ENCODE measurements at regions not wholly inside any gene's neighbourhood (a gene's known extent, or its start where the extent isn't known, plus 50 kb on each side); places are given as distances from the start of the nearest gene placed in this dataset.

DNA sequence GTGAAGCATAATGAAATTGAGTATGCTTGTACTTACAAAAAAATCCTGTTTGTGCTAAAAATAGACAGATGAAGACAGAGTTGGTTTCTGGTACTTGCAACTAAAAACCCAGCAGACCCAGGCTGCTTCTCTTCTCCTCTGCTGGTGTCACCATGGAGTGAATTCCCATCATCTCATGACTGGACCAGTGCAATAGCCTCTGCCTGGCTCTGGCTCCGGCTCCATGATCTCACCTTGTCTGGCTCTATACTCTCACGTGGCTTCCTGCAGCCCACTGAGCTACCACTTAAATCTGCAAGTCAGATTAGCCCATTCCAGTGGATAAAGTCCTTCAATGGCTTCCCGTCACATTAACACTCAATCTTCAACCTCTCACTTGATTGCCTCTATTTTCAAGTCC lies 129.2 kb upstream of the CADPS start:
- ChIA-PET POLR2A (no interaction called here), CTCF (no interaction called here)
- Histone ChIP-seq H3K36me3 (ENCODE audit: insufficient read depth, low read length) (no peaks in the 10 kb centered on the region), H3K4me3 (ENCODE audit: low read length) (no peak overlapping the region), H3K27ac (ENCODE audit: low read depth in 1 of 2, low read length in 2 of 2) (no peak overlapping the region), H3K27me3 (ENCODE audit: control insufficient read depth in 1 of 2, insufficient read depth in 2 of 2, low read length in 2 of 2) (no peaks in the 10 kb centered on the region), H3K9me3 (ENCODE audit: control insufficient read depth in 1 of 2, insufficient read depth in 1 of 2, low read length in 2 of 2) (no peaks in the 10 kb centered on the region), H3K4me1 (ENCODE audit: insufficient read depth, low read length) (no peaks in the 10 kb centered on the region)
- TF ChIP-seq, protein P1, sequence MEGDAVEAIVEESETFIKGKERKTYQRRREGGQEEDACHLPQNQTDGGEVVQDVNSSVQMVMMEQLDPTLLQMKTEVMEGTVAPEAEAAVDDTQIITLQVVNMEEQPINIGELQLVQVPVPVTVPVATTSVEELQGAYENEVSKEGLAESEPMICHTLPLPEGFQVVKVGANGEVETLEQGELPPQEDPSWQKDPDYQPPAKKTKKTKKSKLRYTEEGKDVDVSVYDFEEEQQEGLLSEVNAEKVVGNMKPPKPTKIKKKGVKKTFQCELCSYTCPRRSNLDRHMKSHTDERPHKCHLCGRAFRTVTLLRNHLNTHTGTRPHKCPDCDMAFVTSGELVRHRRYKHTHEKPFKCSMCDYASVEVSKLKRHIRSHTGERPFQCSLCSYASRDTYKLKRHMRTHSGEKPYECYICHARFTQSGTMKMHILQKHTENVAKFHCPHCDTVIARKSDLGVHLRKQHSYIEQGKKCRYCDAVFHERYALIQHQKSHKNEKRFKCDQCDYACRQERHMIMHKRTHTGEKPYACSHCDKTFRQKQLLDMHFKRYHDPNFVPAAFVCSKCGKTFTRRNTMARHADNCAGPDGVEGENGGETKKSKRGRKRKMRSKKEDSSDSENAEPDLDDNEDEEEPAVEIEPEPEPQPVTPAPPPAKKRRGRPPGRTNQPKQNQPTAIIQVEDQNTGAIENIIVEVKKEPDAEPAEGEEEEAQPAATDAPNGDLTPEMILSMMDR (IDR thresholded peaks at IDR 0.05) = no peak
- no peaks in the 10 kb centered on the region for H3K27me3 Mint-ChIP-seq
- no peaks in the 10 kb centered on the region for H3K4me1 Mint-ChIP-seq (ENCODE audit: low read depth)
- intact Hi-C loops (cut with DNase I, micrococcal nuclease) = no loop called here
- no peak overlapping the region for H3K27ac Mint-ChIP-seq
- H3K36me3 Mint-ChIP-seq (ENCODE audit: low read depth) = no peaks in the 10 kb centered on the region
- H3K9me3 Mint-ChIP-seq = peaks cover 9% of the 10 kb centered on the region
- DNase-seq (no peak), ATAC-seq (ENCODE audit: poor library complexity) (no peak)
- no peak overlapping the region for H3K4me3 Mint-ChIP-seq

DNA sequence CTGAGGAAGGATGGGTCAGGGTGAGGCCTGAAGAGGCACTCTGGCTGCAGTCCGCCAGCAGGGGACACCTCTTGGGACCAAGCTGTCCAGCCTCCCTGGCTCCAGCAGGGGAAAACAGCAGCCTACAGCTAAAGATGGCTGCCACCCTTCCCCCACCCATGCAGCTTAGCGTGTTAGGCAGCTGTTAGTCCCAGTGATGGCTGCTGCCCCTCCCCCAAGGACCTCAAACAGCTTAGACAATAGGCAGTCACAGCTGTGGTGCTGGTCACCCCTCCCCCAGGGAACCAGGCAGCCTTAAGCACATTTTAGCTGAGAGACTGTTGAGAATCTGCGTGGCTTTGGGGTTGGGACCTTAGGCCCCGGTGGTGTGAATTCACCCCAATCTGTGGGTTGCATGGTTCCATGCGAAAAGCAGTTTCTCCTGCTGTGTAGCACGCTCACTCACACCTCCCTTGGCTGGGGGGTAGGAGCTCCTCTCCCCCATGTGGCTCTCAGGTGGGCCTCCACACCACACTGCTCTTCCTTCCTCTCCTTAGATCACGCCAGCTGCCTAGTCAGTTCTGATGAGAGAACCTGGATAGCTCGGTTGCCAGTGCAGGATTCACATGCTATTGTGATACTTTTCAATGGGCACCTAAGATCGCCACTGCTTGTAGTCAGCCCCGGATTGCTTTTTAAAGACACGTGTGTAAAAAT lies 140.5 kb upstream of the CADPS start:
- Mint-ChIP-seq H3K27me3 (no peaks in the 10 kb centered on the region), H3K36me3 (ENCODE audit: low read depth) (no peaks in the 10 kb centered on the region), H3K27ac (no peak overlapping the region), H3K4me3 (no peak overlapping the region), H3K9me3 (no peaks in the 10 kb centered on the region), H3K4me1 (ENCODE audit: low read depth) (no peaks in the 10 kb centered on the region)
- no peaks in the 10 kb centered on the region for H3K27me3 ChIP-seq (ENCODE audit: control insufficient read depth in 1 of 2, insufficient read depth in 2 of 2, low read length in 2 of 2)
- ChIA-PET POLR2A (no interaction called here), CTCF (no interaction called here)
- no peaks in the 10 kb centered on the region for H3K36me3 ChIP-seq (ENCODE audit: insufficient read depth, low read length)
- peaks cover 0 to 11% of the 10 kb centered on the region in 2 experiments for H3K9me3 ChIP-seq (ENCODE audit: control insufficient read depth in 1 of 2, insufficient read depth in 1 of 2, low read length in 2 of 2)
- no peak overlapping the region for H3K27ac ChIP-seq (ENCODE audit: low read depth in 1 of 2, low read length in 2 of 2)
- ATAC-seq (ENCODE audit: poor library complexity) = no peak
- TF ChIP-seq, protein P1 (IDR thresholded peaks at IDR 0.05) = no peak
- intact Hi-C loops (cut with DNase I, micrococcal nuclease) = no loop called here
- no peak for DNase-seq
- no peak overlapping the region for H3K4me3 ChIP-seq (ENCODE audit: low read length)
- no peaks in the 10 kb centered on the region for H3K4me1 ChIP-seq (ENCODE audit: insufficient read depth, low read length)

DNA sequence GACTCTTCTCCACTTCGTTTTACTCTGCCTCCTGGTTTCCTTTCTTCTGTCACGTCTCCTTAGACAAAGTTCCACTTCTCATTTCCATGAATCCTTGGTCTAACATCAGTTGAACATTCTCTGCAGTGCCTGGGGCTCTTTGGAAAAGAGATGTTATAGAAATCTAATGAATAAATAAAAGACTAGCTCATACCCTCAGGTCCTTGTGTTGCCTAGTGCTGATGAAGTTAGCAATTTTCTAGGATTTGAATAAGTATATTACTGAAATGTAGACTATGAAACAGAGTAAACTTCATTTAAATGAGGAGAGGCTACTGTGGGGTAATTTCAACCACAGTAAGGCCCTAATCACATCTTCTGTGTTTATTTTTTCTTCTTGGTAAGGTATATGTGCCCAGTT lies 146.9 kb upstream of the CADPS start:
- Mint-ChIP-seq H3K9me3 (no peaks in the 10 kb centered on the region), H3K36me3 (ENCODE audit: low read depth) (no peaks in the 10 kb centered on the region), H3K27ac (no peak overlapping the region), H3K4me1 (ENCODE audit: low read depth) (no peaks in the 10 kb centered on the region), H3K4me3 (no peak overlapping the region), H3K27me3 (no peaks in the 10 kb centered on the region)
- no peaks in the 10 kb centered on the region for H3K4me1 ChIP-seq (ENCODE audit: insufficient read depth, low read length)
- no peak for DNase-seq
- no peaks in the 10 kb centered on the region for H3K27me3 ChIP-seq (ENCODE audit: control insufficient read depth in 1 of 2, insufficient read depth in 2 of 2, low read length in 2 of 2)
- ChIA-PET CTCF (no interaction called here), POLR2A (no interaction called here)
- H3K36me3 ChIP-seq (ENCODE audit: insufficient read depth, low read length) = no peaks in the 10 kb centered on the region
- H3K27ac ChIP-seq (ENCODE audit: low read depth in 1 of 2, low read length in 2 of 2) = no peak overlapping the region
- H3K4me3 ChIP-seq (ENCODE audit: low read length) = no peak overlapping the region
- intact Hi-C loops (cut with DNase I, micrococcal nuclease) = no loop called here
- ATAC-seq (ENCODE audit: poor library complexity) = no peak
- peaks cover 0 to 8% of the 10 kb centered on the region in 2 experiments for H3K9me3 ChIP-seq (ENCODE audit: control insufficient read depth in 1 of 2, insufficient read depth in 1 of 2, low read length in 2 of 2)
- TF ChIP-seq, protein P1 (IDR thresholded peaks at IDR 0.05) = no peak
